Natural killer cell treated with Interleukin-12 subunit alpha and Interleukin-12 subunit beta and Interleukin-15 and Interleukin-18, amount 100 ng/mL, for 72 hours (primary cell): ENCODE measurements at regions not wholly inside any gene's neighbourhood (a gene's known extent, or its start where the extent isn't known, plus 50 kb on each side); places are given as distances from the start of the nearest gene placed in this dataset.

Experiments used
- ATAC-seq, 2 donors: fragments of 150-1000 bp; cut with Tn5 transposase in 1 of 2; sonication (Bioruptor Pico), chemical (Tn5 transposase) in 1 of 2; 2 replicates each; pipeline ENCODE4 v1.10.0; 2021
- DNase-seq: peaks from one replicate; pipeline ENCODE4 v3.0.0; 2022; ENCODE audit warnings: low spot score
- H3K27ac Mint-ChIP-seq, 2 donors: 1 replicate in 1 of 2; 2 replicates in 1 of 2; pipeline ENCODE4 v1.8.0; 2022; ENCODE audit warnings: mixed read lengths in 2 of 2, mild to moderate bottlenecking in 1 of 2, moderate library complexity in 1 of 2
- H3K27me3 Mint-ChIP-seq, 2 donors: 1 replicate in 1 of 2; 2 replicates in 1 of 2; pipeline ENCODE4 v1.8.0; 2022; ENCODE audit warnings: mixed read lengths in 2 of 2
- H3K36me3 Mint-ChIP-seq: one replicate; pipeline ENCODE4 v1.8.0; 2022; ENCODE audit warnings: mixed read lengths
- H3K4me1 Mint-ChIP-seq, 2 donors: 1 replicate in 1 of 2; 2 replicates in 1 of 2; pipeline ENCODE4 v1.8.0; 2022; ENCODE audit warnings: low read depth in 2 of 2, mixed read lengths in 2 of 2, mild to moderate bottlenecking in 1 of 2
- H3K4me3 Mint-ChIP-seq: one replicate; pipeline ENCODE4 v1.8.0; 2022; ENCODE audit warnings: mixed read lengths
- H3K9me3 Mint-ChIP-seq: 2 replicates; pipeline ENCODE4 v1.8.0; 2022; ENCODE audit warnings: mixed read lengths

DNA sequence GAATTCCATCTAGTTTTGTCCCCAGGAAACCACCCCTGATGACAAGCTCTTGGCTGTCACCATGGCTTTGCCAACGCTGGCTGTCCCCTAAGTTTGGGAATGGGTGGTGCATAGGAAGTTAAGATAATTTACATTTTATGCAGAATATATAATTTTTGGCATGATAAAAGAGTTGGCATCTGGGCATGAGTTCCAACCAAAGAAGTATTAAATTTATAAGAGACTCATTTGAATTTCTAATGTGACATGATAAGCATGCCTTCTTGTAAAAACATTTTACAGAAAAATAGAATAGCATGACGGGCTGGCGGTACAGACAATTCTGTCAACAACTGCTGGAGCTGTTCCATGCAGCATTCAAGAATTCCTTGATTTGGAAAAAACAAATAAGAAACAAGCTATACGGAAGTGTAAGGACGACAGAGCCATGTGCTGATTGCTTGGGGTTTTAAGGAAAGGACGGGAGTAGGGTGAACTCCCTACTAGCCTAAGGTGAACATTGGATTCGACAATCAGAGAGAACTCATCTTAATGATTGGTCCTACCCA lies 106.8 kb upstream of the C1orf21 start:
- Mint-ChIP-seq H3K36me3 (no peaks in the 10 kb centered on the region), H3K4me3 (no peak overlapping the region), H3K27ac (no peak overlapping the region), H3K9me3 (no peaks in the 10 kb centered on the region), H3K27me3 (peaks cover under 1 to 17% of the 10 kb centered on the region in 2 donors), H3K4me1 (no peaks in the 10 kb centered on the region)
- no peak for ATAC-seq
- no peak for DNase-seq

DNA sequence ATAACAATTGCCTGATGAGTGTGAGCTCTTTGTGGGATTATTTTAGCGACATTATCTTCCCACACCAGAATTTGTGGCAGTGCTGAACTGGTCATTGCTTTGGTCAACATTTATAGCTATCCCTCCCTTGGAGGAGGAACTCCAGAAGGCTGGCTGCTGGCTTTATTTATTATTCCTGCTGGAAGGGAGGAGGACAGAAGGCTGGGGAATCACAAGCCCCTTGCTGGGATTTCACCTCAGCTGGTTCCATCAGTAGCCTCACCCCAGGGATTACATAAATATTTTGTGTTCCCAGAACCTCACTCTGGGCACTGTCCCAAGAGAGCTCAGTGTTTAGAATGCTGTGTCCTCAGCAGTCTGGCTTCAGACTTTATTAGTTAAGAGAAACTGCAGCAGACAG lies 102.8 kb upstream of the C1orf21 start:
- no peak for ATAC-seq
- H3K4me1 Mint-ChIP-seq: no peaks in the 10 kb centered on the region
- H3K27me3 Mint-ChIP-seq: peaks cover 0 to 6% of the 10 kb centered on the region in 2 donors
- no peak for DNase-seq
- H3K4me3 Mint-ChIP-seq: no peak overlapping the region
- no peaks in the 10 kb centered on the region for H3K36me3 Mint-ChIP-seq
- H3K9me3 Mint-ChIP-seq: no peaks in the 10 kb centered on the region
- no peak overlapping the region for H3K27ac Mint-ChIP-seq

DNA sequence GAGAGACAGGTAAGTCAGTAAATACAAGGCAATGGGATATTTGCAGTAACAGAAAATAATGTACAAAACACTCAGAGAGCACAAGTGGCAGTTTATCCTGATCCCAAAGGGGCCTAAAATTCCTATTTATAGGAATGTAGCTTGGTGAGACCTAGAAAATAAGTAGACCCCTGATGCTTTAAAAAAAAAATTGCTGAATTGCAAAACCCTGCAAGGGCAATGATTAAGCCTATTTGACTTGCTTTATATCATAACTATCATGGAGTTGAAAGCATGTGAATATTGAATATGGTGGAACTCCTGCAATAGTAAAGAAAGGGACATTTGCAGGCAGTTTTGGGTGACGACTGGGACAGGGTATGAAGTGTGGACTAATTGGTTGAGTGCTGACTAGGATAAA lies 101.9 kb upstream of the C1orf21 start:
- Mint-ChIP-seq H3K36me3 (no peaks in the 10 kb centered on the region), H3K4me3 (no peak overlapping the region), H3K4me1 (peaks cover 0 to 2% of the 10 kb centered on the region in 2 donors), H3K27me3 (peaks cover 0 to 4% of the 10 kb centered on the region in 2 donors), H3K9me3 (no peaks in the 10 kb centered on the region), H3K27ac (no peak overlapping the region)
- ATAC-seq (no peak), DNase-seq (no peak)

DNA sequence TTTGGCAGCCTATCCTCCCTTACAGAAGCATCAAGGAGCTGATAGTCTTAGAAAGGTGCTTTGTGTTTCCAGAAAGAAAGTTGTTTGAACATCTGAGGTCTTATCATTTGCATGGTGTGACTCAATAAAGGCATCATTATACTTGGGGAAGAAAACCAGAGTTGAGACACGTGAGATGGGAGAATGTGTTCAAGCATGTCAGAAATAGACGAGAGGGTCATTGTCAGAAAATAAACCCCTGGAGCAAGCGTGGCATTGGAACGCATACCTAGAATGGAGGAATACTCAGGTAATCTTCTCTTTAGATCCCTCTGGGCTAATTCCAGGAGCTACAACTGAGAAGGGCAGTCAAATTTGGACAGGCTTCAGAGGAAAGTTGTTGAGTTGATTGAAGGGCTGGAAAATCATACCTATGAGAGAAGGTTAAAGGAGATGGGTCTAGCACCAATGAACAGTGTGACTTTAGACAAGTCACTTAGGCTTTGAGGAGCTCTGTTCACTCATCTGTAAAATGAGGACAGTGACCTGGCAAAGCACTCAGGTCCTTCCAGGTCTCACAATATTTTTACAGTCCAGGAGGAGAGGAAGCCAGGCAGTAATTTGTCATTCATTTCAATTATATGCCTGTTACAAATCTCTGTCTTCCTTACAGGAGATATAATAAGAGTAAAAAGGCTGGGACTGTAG lies 101.3 kb upstream of the C1orf21 start:
- H3K4me3 Mint-ChIP-seq: no peak overlapping the region
- H3K27ac Mint-ChIP-seq: no peak overlapping the region
- ATAC-seq (no peak), DNase-seq (no peak)
- no peaks in the 10 kb centered on the region for H3K9me3 Mint-ChIP-seq
- H3K36me3 Mint-ChIP-seq: no peaks in the 10 kb centered on the region
- peaks cover 0 to 2% of the 10 kb centered on the region in 2 donors for H3K4me1 Mint-ChIP-seq
- H3K27me3 Mint-ChIP-seq: no peaks in the 10 kb centered on the region

DNA sequence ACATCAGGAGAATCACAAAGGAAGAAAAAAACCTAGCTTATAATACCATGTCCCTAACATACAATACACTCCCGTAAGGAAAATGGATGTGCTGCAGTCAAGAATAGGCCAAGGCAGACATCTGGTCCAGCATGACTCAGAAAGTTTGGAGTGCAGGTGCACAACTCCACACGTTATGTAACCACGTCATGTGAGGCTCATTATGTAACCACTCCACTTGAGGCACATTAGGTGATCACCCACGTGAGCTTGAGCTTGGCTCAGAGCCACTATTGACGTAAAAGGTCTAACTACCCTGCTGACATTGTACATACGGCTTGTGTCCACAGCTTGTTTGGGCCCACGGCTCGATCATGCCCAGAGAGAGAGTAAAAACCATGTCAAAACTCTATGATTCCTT lies 99.8 kb upstream of the C1orf21 start:
- DNase-seq (no peak), ATAC-seq (no peak)
- peaks cover 9% of the 10 kb centered on the region for H3K36me3 Mint-ChIP-seq
- no peak overlapping the region for H3K27ac Mint-ChIP-seq
- no peak overlapping the region for H3K4me3 Mint-ChIP-seq
- H3K9me3 Mint-ChIP-seq: no peaks in the 10 kb centered on the region
- no peaks in the 10 kb centered on the region for H3K27me3 Mint-ChIP-seq
- peaks cover 0 to 2% of the 10 kb centered on the region in 2 donors for H3K4me1 Mint-ChIP-seq

DNA sequence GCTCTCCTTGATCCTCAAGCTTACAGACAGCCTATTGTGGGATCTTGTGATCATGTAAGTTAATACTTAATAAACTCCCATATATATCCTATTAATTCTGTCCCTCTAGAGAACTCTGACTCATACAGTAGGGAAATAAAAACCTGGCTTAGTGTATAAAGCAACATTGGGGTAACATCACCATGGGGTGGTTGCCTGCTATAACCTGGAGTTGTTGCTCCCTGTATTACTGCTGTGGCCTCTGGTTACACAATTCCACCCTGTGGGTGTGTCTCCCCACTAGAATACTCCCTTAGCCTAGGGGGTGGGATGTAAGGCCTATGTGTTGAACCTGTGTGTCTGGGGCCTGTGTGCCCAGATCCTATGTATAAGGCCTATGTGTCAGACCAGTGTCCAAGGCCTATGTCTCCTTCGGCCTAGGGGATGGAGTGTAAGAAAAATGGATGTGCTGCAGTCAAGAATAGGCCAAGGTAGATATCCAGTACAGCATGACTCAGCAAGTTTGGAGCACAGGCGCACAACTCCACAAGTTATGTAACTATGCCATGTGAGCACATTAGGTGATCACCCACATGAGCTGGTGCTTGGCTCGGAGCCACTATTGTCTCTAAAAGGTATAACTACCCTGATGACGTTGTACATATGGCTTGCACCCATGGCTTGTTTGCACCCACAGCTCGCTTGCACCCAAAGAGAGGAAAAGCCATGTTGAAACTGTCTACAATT lies 96.8 kb upstream of the C1orf21 start:
- H3K27ac Mint-ChIP-seq: no peak overlapping the region
- no peak for DNase-seq
- ATAC-seq: no peak
- H3K27me3 Mint-ChIP-seq: no peaks in the 10 kb centered on the region
- H3K4me1 Mint-ChIP-seq: peaks cover 0 to 5% of the 10 kb centered on the region in 2 donors
- no peaks in the 10 kb centered on the region for H3K9me3 Mint-ChIP-seq
- no peak overlapping the region for H3K4me3 Mint-ChIP-seq
- H3K36me3 Mint-ChIP-seq: peaks cover 9% of the 10 kb centered on the region

DNA sequence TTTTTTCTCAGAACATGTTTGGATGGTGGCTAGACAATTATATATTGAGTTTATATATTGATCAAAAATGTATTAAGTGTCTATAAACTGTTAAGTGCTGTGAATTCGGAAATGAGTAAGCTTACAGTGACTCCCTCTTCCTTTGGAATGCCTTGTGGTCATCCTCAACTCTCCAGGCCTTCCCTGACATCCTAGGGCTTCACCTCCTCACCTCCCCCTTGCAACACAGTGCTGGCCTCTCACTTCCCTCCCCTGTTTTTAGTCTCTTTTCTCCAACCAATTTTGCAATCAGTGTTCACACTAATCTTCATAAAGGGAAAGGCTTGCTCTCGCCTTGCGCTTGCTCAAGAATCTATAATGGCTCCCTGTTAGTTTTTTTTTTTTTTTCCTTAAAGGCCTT lies 95.1 kb upstream of the C1orf21 start:
- Mint-ChIP-seq H3K9me3 (no peaks in the 10 kb centered on the region), H3K27me3 (no peaks in the 10 kb centered on the region), H3K27ac (no peak overlapping the region), H3K36me3 (peaks cover 9% of the 10 kb centered on the region), H3K4me1 (peaks cover 0 to 5% of the 10 kb centered on the region in 2 donors), H3K4me3 (no peak overlapping the region)
- ATAC-seq (no peak), DNase-seq (no peak)

DNA sequence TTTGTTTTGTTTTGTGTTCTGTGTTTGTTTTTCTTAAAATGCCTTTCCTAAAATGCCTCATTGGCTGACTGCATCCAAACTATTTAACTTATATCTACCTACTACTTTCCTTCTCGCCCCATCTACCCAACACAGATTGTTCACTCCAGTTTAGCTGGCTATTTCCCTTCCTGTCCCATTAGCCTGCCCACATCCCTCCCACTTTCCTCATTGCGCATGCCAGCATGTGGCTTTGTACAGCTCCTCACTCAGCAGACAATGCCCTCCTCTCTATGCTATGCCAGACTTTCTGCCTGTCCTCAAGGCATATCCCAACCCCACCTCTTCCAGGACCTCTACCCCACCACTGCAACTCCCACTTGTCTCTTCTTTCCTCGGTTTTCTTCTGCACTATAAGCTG lies 94.7 kb upstream of the C1orf21 start:
- no peaks in the 10 kb centered on the region for H3K9me3 Mint-ChIP-seq
- H3K27ac Mint-ChIP-seq: no peak overlapping the region
- DNase-seq (no peak), ATAC-seq (no peak)
- no peaks in the 10 kb centered on the region for H3K27me3 Mint-ChIP-seq
- peaks cover 9% of the 10 kb centered on the region for H3K36me3 Mint-ChIP-seq
- H3K4me3 Mint-ChIP-seq: no peak overlapping the region
- H3K4me1 Mint-ChIP-seq: peaks cover 0 to 5% of the 10 kb centered on the region in 2 donors

DNA sequence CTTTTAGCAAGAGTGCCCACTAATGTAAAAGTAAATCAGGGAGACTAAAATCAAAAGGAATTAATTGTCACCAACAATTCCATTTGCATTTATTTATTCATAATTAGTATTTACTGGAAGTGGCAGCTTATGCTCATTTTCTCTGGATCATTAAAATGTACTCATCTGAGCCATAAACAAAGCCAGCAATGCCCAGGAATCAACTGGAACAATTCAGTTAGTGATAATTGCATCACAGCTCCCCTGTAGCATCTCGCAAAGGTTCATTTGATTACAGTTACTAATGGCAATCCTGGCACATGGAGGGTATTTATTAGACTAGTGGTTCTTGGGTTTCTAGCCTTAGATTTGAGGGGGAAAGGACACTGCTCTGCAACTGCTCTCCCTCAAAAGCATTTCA lies 92.7 kb upstream of the C1orf21 start:
- Mint-ChIP-seq H3K27ac (no peak overlapping the region), H3K9me3 (no peaks in the 10 kb centered on the region), H3K36me3 (peaks cover 9% of the 10 kb centered on the region), H3K27me3 (peaks cover 3 to 8% of the 10 kb centered on the region in 2 donors), H3K4me1 (peaks cover 0 to 5% of the 10 kb centered on the region in 2 donors), H3K4me3 (no peak overlapping the region)
- DNase-seq (no peak), ATAC-seq (no peak)

DNA sequence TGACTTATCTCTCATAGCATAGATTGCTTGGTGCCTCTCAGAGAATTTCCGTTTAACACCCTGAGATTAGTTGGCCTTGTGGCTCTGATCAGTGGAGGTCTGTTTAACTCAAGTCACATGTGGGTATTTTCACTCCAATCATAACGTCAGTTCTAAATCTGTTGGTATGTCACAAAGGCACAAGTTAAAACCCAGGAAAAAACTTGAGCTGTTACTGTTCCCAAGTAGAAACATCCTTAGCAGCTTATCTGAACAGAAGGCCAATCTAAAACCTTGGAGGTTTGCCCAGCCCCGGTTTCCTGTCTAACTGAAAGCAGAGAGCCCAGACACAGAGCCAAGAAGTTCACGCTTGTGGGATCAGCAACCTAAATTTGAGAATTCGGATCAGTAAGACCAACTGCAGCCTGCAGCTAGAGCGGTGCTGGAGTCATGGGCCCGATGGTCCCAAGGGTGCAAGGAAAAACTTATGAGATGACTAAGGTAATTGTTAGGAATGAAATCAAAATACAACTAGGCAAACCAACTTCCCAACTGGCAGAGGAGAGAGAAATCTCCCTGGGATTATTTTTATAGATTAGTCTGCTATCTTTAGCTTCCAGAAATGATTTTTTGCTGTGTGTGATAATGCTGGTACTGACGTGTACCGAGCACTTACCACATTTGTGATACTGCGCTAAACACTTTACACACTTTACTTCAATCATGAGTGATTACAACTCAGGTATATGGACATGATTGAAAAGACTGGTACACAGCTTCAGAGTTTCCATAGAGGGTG lies 90.2 kb upstream of the C1orf21 start:
- DNase-seq (no peak), ATAC-seq (peak in 1 of 2 donors; percentile 41)
- peaks cover 3 to 8% of the 10 kb centered on the region in 2 donors for H3K27me3 Mint-ChIP-seq
- no peak overlapping the region for H3K27ac Mint-ChIP-seq
- H3K36me3 Mint-ChIP-seq: no peaks in the 10 kb centered on the region
- H3K4me3 Mint-ChIP-seq: no peak overlapping the region
- peaks cover 0 to 3% of the 10 kb centered on the region in 2 donors for H3K4me1 Mint-ChIP-seq
- H3K9me3 Mint-ChIP-seq: no peaks in the 10 kb centered on the region

DNA sequence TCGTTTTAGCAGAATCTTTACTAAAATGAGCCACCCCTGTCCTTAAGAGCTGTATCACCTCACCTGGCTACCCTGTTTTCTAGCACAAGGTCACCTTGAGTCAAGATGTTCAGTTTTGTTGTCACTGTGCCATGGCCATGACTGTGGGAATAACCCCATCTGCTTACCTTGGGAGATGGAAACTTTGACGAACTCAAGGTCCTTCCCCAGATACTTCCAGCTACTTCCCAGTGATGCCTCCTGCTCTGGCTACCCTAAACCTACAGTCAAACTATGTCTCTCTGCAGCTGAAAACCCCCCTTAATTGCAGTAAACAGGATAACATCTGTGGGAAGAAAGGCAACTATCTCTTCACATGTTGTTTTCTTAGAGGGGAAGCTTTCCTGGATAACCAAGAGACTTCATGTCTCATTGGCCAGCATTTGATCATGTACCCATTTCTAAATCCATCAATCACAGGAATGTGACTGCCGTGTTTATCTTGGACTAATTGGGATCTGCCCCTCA lies 89.5 kb upstream of the C1orf21 start:
- Mint-ChIP-seq H3K36me3 (no peaks in the 10 kb centered on the region), H3K9me3 (no peaks in the 10 kb centered on the region), H3K27me3 (peaks cover 3 to 8% of the 10 kb centered on the region in 2 donors), H3K4me3 (no peak overlapping the region), H3K4me1 (peaks cover 0 to under 1% of the 10 kb centered on the region in 2 donors), H3K27ac (no peak overlapping the region)
- DNase-seq: no peak
- no peak for ATAC-seq

DNA sequence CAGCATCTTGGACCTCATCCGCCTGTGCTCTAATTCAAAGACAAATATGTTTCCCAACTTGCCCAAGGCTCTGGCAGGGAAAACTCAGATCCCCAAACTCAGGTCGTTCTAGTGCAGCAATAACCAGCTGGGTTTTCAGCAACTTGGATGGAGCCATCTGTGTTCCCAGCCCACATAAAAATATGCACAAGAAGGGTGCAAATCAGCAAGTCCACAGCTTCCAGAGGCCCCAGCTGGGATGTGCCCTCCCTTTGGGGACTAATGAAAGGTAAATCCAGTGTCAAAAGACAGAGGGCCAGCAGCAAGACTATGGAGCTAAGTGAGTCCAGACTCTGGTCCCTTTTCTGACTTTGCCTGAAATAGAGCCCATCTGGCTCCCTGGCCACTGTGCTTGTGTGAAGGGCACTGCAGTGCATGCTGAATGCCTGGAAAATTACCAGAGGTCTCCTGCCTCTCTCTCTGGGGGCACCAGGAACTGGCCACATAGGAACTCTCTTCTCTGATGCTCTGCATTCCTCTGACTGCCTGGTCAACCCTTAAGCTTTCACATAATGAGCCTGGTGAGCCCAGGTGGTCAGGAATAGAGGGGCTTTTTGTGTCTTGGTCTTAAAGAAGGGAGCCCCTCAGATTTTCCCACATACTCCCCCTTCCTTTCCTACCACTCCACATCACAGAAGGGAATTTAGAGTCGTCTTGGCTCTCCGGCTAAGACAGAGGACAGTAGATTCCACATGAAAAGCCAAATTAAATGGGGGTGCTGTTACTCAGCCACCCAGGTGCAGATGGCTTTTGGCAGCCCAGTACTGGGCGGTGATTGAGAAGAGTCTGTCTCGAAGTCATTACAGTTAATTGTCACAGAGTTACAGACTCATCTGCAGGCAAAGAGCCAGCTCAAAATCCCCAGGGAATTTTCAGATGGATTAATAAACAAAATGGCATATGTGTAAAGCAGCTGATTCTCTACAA lies 88.1 kb upstream of the C1orf21 start:
- H3K4me1 Mint-ChIP-seq: peaks cover 6% of the 10 kb centered on the region in 2 donors
- H3K9me3 Mint-ChIP-seq: no peaks in the 10 kb centered on the region
- H3K27me3 Mint-ChIP-seq: peaks cover 3 to 8% of the 10 kb centered on the region in 2 donors
- no peak overlapping the region for H3K4me3 Mint-ChIP-seq
- H3K36me3 Mint-ChIP-seq: peaks cover 2% of the 10 kb centered on the region
- no peak for ATAC-seq
- no peak overlapping the region for H3K27ac Mint-ChIP-seq
- no peak for DNase-seq

DNA sequence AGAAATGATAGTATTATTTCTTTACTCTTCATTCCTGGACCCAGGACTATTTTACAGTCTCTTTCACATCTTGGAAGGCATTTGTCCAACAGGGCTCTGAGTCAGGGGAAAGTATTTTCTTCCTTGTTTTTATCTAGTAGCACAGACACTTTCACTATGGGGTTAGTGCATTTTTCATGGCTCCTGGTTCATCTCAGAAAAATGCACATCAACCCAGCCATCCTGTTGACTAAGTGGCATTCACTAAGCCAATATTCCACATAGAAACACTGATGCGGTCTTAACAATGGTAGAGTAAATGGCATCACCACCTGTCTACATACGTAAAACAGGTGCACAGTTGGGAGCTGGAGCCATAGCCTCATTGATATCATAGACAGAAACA lies 87.4 kb upstream of the C1orf21 start:
- ATAC-seq (no peak), DNase-seq (no peak)
- Mint-ChIP-seq H3K27ac (no peak overlapping the region), H3K27me3 (peaks cover 3 to 13% of the 10 kb centered on the region in 2 donors), H3K9me3 (no peaks in the 10 kb centered on the region), H3K4me1 (peaks cover 6% of the 10 kb centered on the region in 2 donors), H3K4me3 (no peak overlapping the region), H3K36me3 (peaks cover 8% of the 10 kb centered on the region)
